Ascending aorta (tissue), 2 donors: ENCODE measurements at regions not wholly inside any gene's neighbourhood (a gene's known extent, or its start where the extent isn't known, plus 50 kb on each side); places are given as distances from the start of the nearest gene placed in this dataset.

Experiments used
- DNase-seq, 2 donors: peaks; one replicate each; pipeline ENCODE4 v3.0.0-alpha.2; 2019; ENCODE audit warnings: low spot score in 2 of 2
- H3K27ac ChIP-seq, 2 donors: fragments of 200-600 bp; sonication (generic); one replicate each; pipeline ENCODE4 v1.5.1; 2016 to 2017; ENCODE audit warnings: mild to moderate bottlenecking in 1 of 2
- H3K27me3 ChIP-seq: fragments of 200-600 bp; sonication (generic); one replicate; pipeline ENCODE4 v1.5.1; 2017
- H3K36me3 ChIP-seq, 2 donors: fragments of 200-600 bp; sonication (generic); one replicate each; pipeline ENCODE4 v1.5.1; 2016
- H3K4me1 ChIP-seq, 2 donors: fragments of 200-600 bp; sonication (generic); one replicate each; pipeline ENCODE4 v1.5.1; 2016 to 2017; ENCODE audit warnings: mild to moderate bottlenecking in 1 of 2
- H3K4me3 ChIP-seq, 2 donors: fragments of 200-600 bp; sonication (generic); one replicate each; pipeline ENCODE4 v1.5.1; 2016 to 2017; ENCODE audit warnings: mild to moderate bottlenecking in 1 of 2
- H3K9me3 ChIP-seq, 2 donors: fragments of 200-600 bp; sonication (generic); one replicate each; pipeline ENCODE4 v1.5.1; 2016
- CTCF ChIP-seq, 3 experiments: fragments of 200-600 bp in 2 of 3; fragments of 450-650 bp in 1 of 3; sonication (generic) in 2 of 3; IDR thresholded peaks; one replicate each; pipeline ENCODE4 v1.5.1; 2016 to 2019; ENCODE audit warnings: antibody characterized with exemption in 3 of 3, mild to moderate bottlenecking in 1 of 3, moderate library complexity in 1 of 3
- intact Hi-C: fragments of 100-400 bp; cut with DNase I; formaldehyde crosslinking; loops from one replicate; pipeline ENCODE4 v1.15.1; 2023

- no peaks in the 10 kb centered on the region for H3K9me3 ChIP-seq
- intact Hi-C loops, result loop anchor here (5.0 kb wide), 1 partner anchor 34 kb away; a partner anchor contains a TSS
- no peak overlapping the region for H3K4me3 ChIP-seq
- peaks cover 11 to 52% of the 10 kb centered on the region in 2 donors for H3K4me1 ChIP-seq
- peak in 1 of 2 donors; percentile 85 for DNase-seq
- no peak for TF ChIP-seq CTCF (IDR thresholded peaks at IDR 0.05)
- H3K27ac ChIP-seq, result peak overlapping the region; percentile 59 to 77
- no peaks in the 10 kb centered on the region for H3K27me3 ChIP-seq
- no peaks in the 10 kb centered on the region for H3K36me3 ChIP-seq
These were observed 95.5 kb downstream of the RPL27A start for GRCh38 chr11:8777907-8778767.

GRCh38 chr11:8779107-8779506 is 96.5 kb downstream of the RPL27A start:
- no peaks in the 10 kb centered on the region for H3K27me3 ChIP-seq
- no peak for DNase-seq
- H3K27ac ChIP-seq, result peak overlapping the region; percentile 59 to 77
- intact Hi-C loops, result loop anchor here (5.0 kb wide), 1 partner anchor 33 kb away; a partner anchor contains a TSS
- no peak overlapping the region for H3K4me3 ChIP-seq
- no peaks in the 10 kb centered on the region for H3K9me3 ChIP-seq
- no peak for TF ChIP-seq CTCF (IDR thresholded peaks at IDR 0.05)
- H3K4me1 ChIP-seq, result peaks cover 8 to 46% of the 10 kb centered on the region in 2 donors
- no peaks in the 10 kb centered on the region for H3K36me3 ChIP-seq

GRCh38 chr11:8779732-8780131 is 97.1 kb downstream of the RPL27A start:
- H3K27me3 ChIP-seq, result no peaks in the 10 kb centered on the region
- no peaks in the 10 kb centered on the region for H3K36me3 ChIP-seq
- H3K4me3 ChIP-seq, result no peak overlapping the region
- H3K9me3 ChIP-seq, result no peaks in the 10 kb centered on the region
- H3K27ac ChIP-seq, result no peak overlapping the region
- intact Hi-C loops, result loop anchor here (5.0 kb wide), 1 partner anchor 33 kb away; a partner anchor contains a TSS
- TF ChIP-seq CTCF (IDR thresholded peaks at IDR 0.05), result no peak
- no peak for DNase-seq
- H3K4me1 ChIP-seq, result peaks cover 8 to 41% of the 10 kb centered on the region in 2 donors

GRCh38 chr11:8784954-8785353 is 102.4 kb downstream of the RPL27A start:
- TF ChIP-seq CTCF (IDR thresholded peaks at IDR 0.05), result no peak
- no peak overlapping the region for H3K4me3 ChIP-seq
- intact Hi-C loops, result no loop called here
- DNase-seq, result peak in 1 of 2 donors; percentile 55
- H3K4me1 ChIP-seq, result peaks cover 0 to 11% of the 10 kb centered on the region in 2 donors
- H3K27ac ChIP-seq, result no peak overlapping the region
- H3K36me3 ChIP-seq, result no peaks in the 10 kb centered on the region
- no peaks in the 10 kb centered on the region for H3K9me3 ChIP-seq
- no peaks in the 10 kb centered on the region for H3K27me3 ChIP-seq

GRCh38 chr11:8785457-8785856 is 102.9 kb downstream of the RPL27A start:
- Histone ChIP-seq H3K4me3 (no peak overlapping the region), H3K9me3 (no peaks in the 10 kb centered on the region), H3K4me1 (peaks cover 0 to 10% of the 10 kb centered on the region in 2 donors), H3K36me3 (no peaks in the 10 kb centered on the region), H3K27ac (no peak overlapping the region), H3K27me3 (no peaks in the 10 kb centered on the region)
- intact Hi-C loops, result no loop called here
- no peak for TF ChIP-seq CTCF (IDR thresholded peaks at IDR 0.05)
- DNase-seq, result peak in 1 of 2 donors; percentile 33
